Endothelial cell of umbilical vein (primary cell): ENCODE measurements at regions not wholly inside any gene's neighbourhood (a gene's known extent, or its start where the extent isn't known, plus 50 kb on each side); places are given as distances from the start of the nearest gene placed in this dataset.

ENCODE experiments used
- BruUV-seq: library from RNA; stranded (reverse); fragments of 400-500 nt; replicated peaks from 2 replicates; lab custom pipeline; 2021; lab: Mats Ljungman, UMichigan
- CTCF ChIA-PET: fragments of 300-600, 350-600 bp; sonication (Branson Sonifier 250); formaldehyde crosslinking; loops from one replicate; lab custom pipeline; 2021; ENCODE audit warnings: antibody characterized with exemption, inconsistent platforms; lab: Charles Lee
- POLR2A ChIA-PET: fragments of 300-600, 350-600 bp; sonication (Branson Sonifier 250); formaldehyde crosslinking; loops from one replicate; lab custom pipeline; 2021; ENCODE audit warnings: antibody characterized with exemption, inconsistent platforms; lab: Charles Lee
- DNase-seq: peaks from one replicate; pipeline ENCODE4 v3.0.0-alpha.2; 2011; ENCODE audit warnings: low read depth, low spot score
- FAIRE-seq: peaks from 2 replicates; lab custom pipeline; 2011; peaks lifted over from hg19 to GRCh38; lab: Jason Lieb, UNC
- H2AFZ ChIP-seq: 2 replicates; pipeline ENCODE4 v1.6.0; 2012; ENCODE audit warnings: low read depth, low read length, control low read depth, inconsistent platforms
- H3K27ac ChIP-seq: 2 replicates; pipeline ENCODE4 v1.5.1; 2011; ENCODE audit warnings: low read depth, mild to moderate bottlenecking, control low read depth, low read length, moderate library complexity; ENCODE audit not compliant: insufficient read depth
- H3K27me3 ChIP-seq, 2 experiments: 2 replicates each; pipeline versions ENCODE4 v1.6.0 to v1.6.1; 2011; ENCODE audit warnings: low read length in 2 of 2, mixed read lengths in 1 of 2; ENCODE audit not compliant: control insufficient read depth in 2 of 2, insufficient read depth in 2 of 2
- H3K36me3 ChIP-seq, 2 experiments: 2 replicates in 1 of 2; 3 replicates in 1 of 2; pipeline ENCODE4 v1.5.1; 2011; ENCODE audit warnings: low read length in 2 of 2, mild to moderate bottlenecking in 1 of 2, moderate library complexity in 1 of 2; ENCODE audit not compliant: control insufficient read depth in 2 of 2, insufficient read depth in 2 of 2; ENCODE audit errors: extremely low read depth in 1 of 2
- H3K4me1 ChIP-seq: 3 replicates; pipeline ENCODE4 v1.5.1; 2011; ENCODE audit warnings: mild to moderate bottlenecking, low read length; ENCODE audit not compliant: control insufficient read depth, insufficient read depth; ENCODE audit errors: extremely low read depth
- H3K4me2 ChIP-seq: 2 replicates; pipeline ENCODE4 v1.6.1; 2011; ENCODE audit warnings: low read length, control low read depth, mixed read lengths; ENCODE audit not compliant: insufficient read depth
- H3K4me3 ChIP-seq, 3 experiments: fragments of 200-600 bp in 1 of 3; sonication (generic), shearing (Covaris generic) in 1 of 3; replicated peaks in 1 of 3; 2 replicates each; pipeline ENCODE4 v1.5.1; 2011 to 2016; ENCODE audit warnings: control low read depth in 3 of 3, low read length in 3 of 3, mild to moderate bottlenecking in 2 of 3, inconsistent platforms in 1 of 3, low read depth in 1 of 3, moderate library complexity in 1 of 3; ENCODE audit not compliant: insufficient read depth in 1 of 3
- H3K79me2 ChIP-seq: 2 replicates; pipeline ENCODE4 v1.6.0; 2012; ENCODE audit warnings: low read length, inconsistent platforms; ENCODE audit not compliant: control insufficient read depth, insufficient read depth
- H3K9ac ChIP-seq: replicated peaks from 2 replicates; pipeline ENCODE3; 2011; ENCODE audit warnings: low read length, control low read depth; ENCODE audit not compliant: insufficient read depth; ENCODE audit errors: extremely low read depth
- H3K9me1 ChIP-seq: replicated peaks from 3 replicates; pipeline ENCODE4 v1.6.0; 2011; ENCODE audit warnings: mild to moderate bottlenecking, low read length; ENCODE audit not compliant: control insufficient read depth, insufficient read depth; ENCODE audit errors: extremely low read depth
- H3K9me3 ChIP-seq: replicated peaks from 2 replicates; pipeline ENCODE4 v1.5.1; 2012; ENCODE audit warnings: low read length, inconsistent platforms; ENCODE audit not compliant: control insufficient read depth, insufficient read depth
- H4K20me1 ChIP-seq: replicated peaks from 2 replicates; pipeline ENCODE3; 2011; ENCODE audit warnings: mild to moderate bottlenecking, low read length; ENCODE audit not compliant: control insufficient read depth, insufficient read depth; ENCODE audit errors: extremely low read depth
- EZH2 ChIP-seq: IDR thresholded peaks from 2 replicates; pipeline ENCODE4 v1.6.1; 2012; ENCODE audit warnings: borderline replicate concordance, low read depth, mild to moderate bottlenecking, moderate library complexity, low read length, inconsistent platforms; ENCODE audit not compliant: severe bottlenecking
- FOS ChIP-seq: IDR thresholded peaks from 2 replicates; pipeline ENCODE4 v1.6.1; 2011; ENCODE audit warnings: mild to moderate bottlenecking, low read length, moderate library complexity, borderline replicate concordance; ENCODE audit not compliant: insufficient read depth
- GATA2 ChIP-seq: IDR thresholded peaks from 2 replicates; pipeline ENCODE4 v1.7.0; 2011; ENCODE audit warnings: low read depth, mild to moderate bottlenecking, moderate library complexity, mixed read lengths, low read length; ENCODE audit not compliant: insufficient read length, insufficient read depth
- JUN ChIP-seq: IDR thresholded peaks from 2 replicates; pipeline ENCODE4 v1.6.1; 2011; ENCODE audit warnings: borderline replicate concordance, low read depth; ENCODE audit not compliant: insufficient read length, insufficient read depth
- MYC ChIP-seq: IDR thresholded peaks from one replicate; pipeline ENCODE4 v1.6.1; 2011; ENCODE audit warnings: mild to moderate bottlenecking, low read depth, low read length
- POLR2A ChIP-seq: IDR thresholded peaks from 2 replicates; pipeline ENCODE4 v1.6.1; 2012; ENCODE audit warnings: low read depth, mild to moderate bottlenecking, control low read depth, low read length
- POLR2AphosphoS5 ChIP-seq: IDR thresholded peaks from 2 replicates; pipeline ENCODE4 v1.6.1; 2012; ENCODE audit warnings: low read depth, mild to moderate bottlenecking, control low read depth, low read length, moderate library complexity; ENCODE audit not compliant: insufficient read depth
- dilution Hi-C: fragments of 300-500 bp; cut with MboI; formaldehyde crosslinking; loops from one replicate; pipeline ENCODE4 v1.15.0; 2019; ENCODE audit warnings: low sequenced_read_pairs; ENCODE audit not compliant: extremely low pct_ligation_motif_present
- intact Hi-C: fragments of 100-400 bp; cut with micrococcal nuclease; formaldehyde crosslinking; loops from one replicate; pipeline ENCODE4 v1.10.0; 2022
- TF ChIP-seq, protein P1 (sequence below), 2 donors: IDR thresholded peaks; 1 replicate in 1 of 2; 2 replicates in 1 of 2; pipeline ENCODE4 v1.5.1; 2011; ENCODE audit warnings: low read length in 2 of 2, mild to moderate bottlenecking in 2 of 2, moderate library complexity in 2 of 2, control low read depth in 1 of 2, inconsistent platforms in 1 of 2, low read depth in 1 of 2; ENCODE audit not compliant: insufficient read depth in 1 of 2; ENCODE audit errors: extremely low read depth in 1 of 2
- TF ChIP-seq, protein P2 (sequence below): IDR thresholded peaks from 2 replicates; pipeline ENCODE4 v1.6.1; 2011; ENCODE audit not compliant: insufficient read depth, insufficient read length

DNA sequence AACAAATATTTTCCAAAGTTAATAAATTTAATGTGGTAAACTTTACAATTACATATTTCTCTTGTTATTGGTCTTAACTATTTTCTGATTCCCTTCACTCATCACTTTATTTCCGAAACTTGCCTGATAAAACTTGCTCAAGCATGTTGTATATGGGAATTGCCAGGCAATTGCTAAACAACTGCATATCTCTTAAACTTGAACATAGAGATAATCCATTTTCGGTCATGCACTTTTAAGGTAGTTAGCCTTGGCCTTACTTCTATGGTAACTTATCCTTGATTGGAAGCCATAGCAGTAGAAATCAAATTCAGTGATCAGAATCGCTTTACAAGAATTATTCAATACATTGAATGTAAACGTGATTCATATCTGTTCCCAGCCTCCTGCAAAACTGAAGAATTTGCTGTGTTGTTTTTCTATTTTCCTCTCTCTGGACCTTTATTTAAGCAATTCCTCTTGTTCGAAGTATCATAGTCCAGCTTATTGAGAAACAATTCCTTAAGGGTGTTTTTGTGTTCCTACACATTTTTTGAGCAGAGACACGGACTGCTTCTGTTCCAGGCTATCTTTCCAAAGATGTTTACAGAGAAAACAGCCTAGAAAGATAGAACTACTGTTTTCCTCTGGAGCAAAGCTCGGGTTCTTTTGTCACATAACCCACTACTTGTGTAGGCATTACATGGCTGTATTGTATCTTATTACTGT is 674.3 kb downstream of the IRS1 start:
- H3K4me2 ChIP-seq = no peak overlapping the region
- intact Hi-C loops (no loop called here), dilution Hi-C loops (no loop called here)
- H3K9me3 ChIP-seq = no peaks in the 10 kb centered on the region
- no peak for FAIRE-seq
- no peak for TF ChIP-seq POLR2A
- no peak for TF ChIP-seq JUN
- TF ChIP-seq, protein P1, sequence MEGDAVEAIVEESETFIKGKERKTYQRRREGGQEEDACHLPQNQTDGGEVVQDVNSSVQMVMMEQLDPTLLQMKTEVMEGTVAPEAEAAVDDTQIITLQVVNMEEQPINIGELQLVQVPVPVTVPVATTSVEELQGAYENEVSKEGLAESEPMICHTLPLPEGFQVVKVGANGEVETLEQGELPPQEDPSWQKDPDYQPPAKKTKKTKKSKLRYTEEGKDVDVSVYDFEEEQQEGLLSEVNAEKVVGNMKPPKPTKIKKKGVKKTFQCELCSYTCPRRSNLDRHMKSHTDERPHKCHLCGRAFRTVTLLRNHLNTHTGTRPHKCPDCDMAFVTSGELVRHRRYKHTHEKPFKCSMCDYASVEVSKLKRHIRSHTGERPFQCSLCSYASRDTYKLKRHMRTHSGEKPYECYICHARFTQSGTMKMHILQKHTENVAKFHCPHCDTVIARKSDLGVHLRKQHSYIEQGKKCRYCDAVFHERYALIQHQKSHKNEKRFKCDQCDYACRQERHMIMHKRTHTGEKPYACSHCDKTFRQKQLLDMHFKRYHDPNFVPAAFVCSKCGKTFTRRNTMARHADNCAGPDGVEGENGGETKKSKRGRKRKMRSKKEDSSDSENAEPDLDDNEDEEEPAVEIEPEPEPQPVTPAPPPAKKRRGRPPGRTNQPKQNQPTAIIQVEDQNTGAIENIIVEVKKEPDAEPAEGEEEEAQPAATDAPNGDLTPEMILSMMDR (IDR thresholded peaks at IDR 0.05; ENCODE audit: extremely low read depth in 1 of 2, insufficient read depth in 1 of 2, low read depth in 1 of 2, low read length in 2 of 2) = no peak
- no peak overlapping the region for H3K4me3 ChIP-seq
- no peaks in the 10 kb centered on the region for H3K36me3 ChIP-seq
- H3K9me1 ChIP-seq = no peaks in the 10 kb centered on the region
- CTCF ChIA-PET = no interaction called here
- no peak overlapping the region for H3K9ac ChIP-seq
- no peaks in the 10 kb centered on the region for H3K4me1 ChIP-seq
- no peak for DNase-seq
- H2AFZ ChIP-seq = no peak overlapping the region
- POLR2A ChIA-PET = no interaction called here
- no peaks in the 10 kb centered on the region for H4K20me1 ChIP-seq
- no peak overlapping the region for H3K27ac ChIP-seq
- no peaks in the 10 kb centered on the region for H3K27me3 ChIP-seq
- no TSS peak for BruUV-seq
- H3K79me2 ChIP-seq = no peaks in the 10 kb centered on the region

DNA sequence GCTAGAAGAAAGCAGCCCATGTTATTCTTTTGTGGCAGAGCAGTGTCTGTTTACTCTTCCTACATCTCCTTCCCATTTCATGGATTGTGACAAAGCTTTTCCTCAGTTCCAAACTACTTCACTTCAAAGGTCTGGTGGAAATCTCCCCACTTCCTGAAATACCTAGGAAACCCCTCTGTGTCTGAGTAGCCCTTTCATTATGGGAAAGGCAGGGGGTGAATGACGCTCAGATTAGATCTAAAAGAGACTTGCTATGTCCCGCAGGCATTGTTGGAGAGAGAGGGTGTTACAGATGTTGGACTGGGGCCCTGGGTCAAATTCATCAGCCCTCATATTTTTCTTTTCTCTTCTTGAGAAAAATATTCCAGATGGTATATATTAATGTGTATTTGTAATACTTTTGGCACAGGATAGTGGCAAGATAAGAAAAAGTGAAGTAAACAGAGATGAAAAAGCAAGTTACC is 675.0 kb downstream of the IRS1 start:
- Histone ChIP-seq H3K9ac (no peak overlapping the region), H3K4me2 (no peak overlapping the region), H3K36me3 (no peaks in the 10 kb centered on the region), H3K4me3 (no peak overlapping the region), H3K9me1 (no peaks in the 10 kb centered on the region), H2AFZ (no peak overlapping the region), H3K4me1 (no peaks in the 10 kb centered on the region), H4K20me1 (no peaks in the 10 kb centered on the region), H3K79me2 (no peaks in the 10 kb centered on the region), H3K27ac (no peak overlapping the region), H3K27me3 (no peaks in the 10 kb centered on the region), H3K9me3 (no peaks in the 10 kb centered on the region)
- intact Hi-C loops = no loop called here
- BruUV-seq = no TSS peak
- CTCF ChIA-PET = no interaction called here
- FAIRE-seq (no peak), DNase-seq (no peak)
- dilution Hi-C loops = no loop called here
- POLR2A ChIA-PET = no interaction called here
- TF ChIP-seq POLR2A (no peak), FOS (no peak), GATA2 (no peak), JUN (no peak), EZH2 (no peak), MYC (no peak), POLR2AphosphoS5 (no peak)
- TF ChIP-seq, protein P2, sequence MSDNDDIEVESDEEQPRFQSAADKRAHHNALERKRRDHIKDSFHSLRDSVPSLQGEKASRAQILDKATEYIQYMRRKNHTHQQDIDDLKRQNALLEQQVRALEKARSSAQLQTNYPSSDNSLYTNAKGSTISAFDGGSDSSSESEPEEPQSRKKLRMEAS = no peak
- TF ChIP-seq, protein P1 (IDR thresholded peaks at IDR 0.05; ENCODE audit: extremely low read depth in 1 of 2, insufficient read depth in 1 of 2, low read depth in 1 of 2, low read length in 2 of 2) = no peak
